GM18858 (cell line): ENCODE measurements at regions not wholly inside any gene's neighbourhood (a gene's known extent, or its start where the extent isn't known, plus 50 kb on each side); places are given as distances from the start of the nearest gene placed in this dataset.
A peak's percentile ranks its signal among the peaks of the same experiment; 100 is the strongest.

ENCODE experiments used
- ATAC-seq: cut with Tn5 transposase; IDR thresholded peaks from one replicate; pipeline ENCODE4 v1.9.1; 2021; ENCODE audit not compliant: unreplicated experiment

- ATAC-seq, result no peak
Observed at GRCh38 chr5:98994611-98995010, 65.8 kb upstream of the CHD1 start.

GRCh38 chr5:98993512-98993911, 64.7 kb upstream of the CHD1 start:
- ATAC-seq, result peak; percentile 51

- ATAC-seq, result no peak
Observed at GRCh38 chr5:98992552-98992951, 63.7 kb upstream of the CHD1 start.

GRCh38 chr5:98989727-98990126, 60.9 kb upstream of the CHD1 start:
- ATAC-seq, result no peak

DNA sequence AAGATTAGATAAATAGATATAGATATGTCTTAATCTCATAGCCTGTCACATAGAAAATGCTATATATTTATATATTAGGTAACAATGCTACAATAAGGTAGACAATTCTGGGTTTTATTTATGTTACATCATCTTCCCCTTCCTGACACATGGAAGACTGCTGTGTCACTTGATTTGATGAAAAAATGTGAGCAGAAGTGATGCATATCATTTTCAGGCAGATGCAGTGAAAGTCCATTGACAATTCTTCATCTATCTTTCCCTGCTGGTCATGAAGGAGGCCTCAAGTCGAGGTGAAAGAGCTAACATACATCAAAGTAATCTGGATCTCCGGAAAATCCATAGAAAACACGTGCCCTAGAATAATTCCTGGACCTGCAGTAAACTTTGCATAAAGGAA, 57.8 kb upstream of the CHD1 start:
- ATAC-seq, result no peak

DNA sequence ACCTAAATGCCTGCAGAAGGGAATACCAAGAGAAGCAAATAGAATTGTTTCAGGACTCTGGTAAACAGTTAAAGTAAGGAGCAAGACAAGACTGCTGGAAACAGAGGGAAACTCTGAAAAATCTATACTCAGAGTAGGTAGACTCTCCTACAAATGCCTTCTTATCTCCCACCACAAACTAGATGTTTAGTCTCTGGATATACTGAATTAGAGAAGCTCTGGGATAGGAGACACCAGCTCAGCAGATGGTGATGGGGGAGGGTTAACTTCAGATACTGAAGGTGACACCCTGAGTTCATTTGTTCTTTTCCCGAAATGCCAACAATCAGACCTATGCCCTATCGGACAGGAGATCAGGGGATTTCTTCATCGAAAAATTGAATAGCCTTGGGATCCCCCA, 54.1 kb upstream of the CHD1 start:
- no peak for ATAC-seq
